A673 (cell line): ENCODE measurements at regions not wholly inside any gene's neighbourhood (a gene's known extent, or its start where the extent isn't known, plus 50 kb on each side); places are given as distances from the start of the nearest gene placed in this dataset.

Experiments
- EZH2 ChIP-seq: fragments of 200-600 bp; sonication (generic); IDR thresholded peaks from 2 replicates; pipeline ENCODE4 v1.6.1; 2017; ENCODE audit warnings: borderline replicate concordance, low read depth, mild to moderate bottlenecking, mixed read lengths, antibody characterized with exemption, low read length; ENCODE audit not compliant: poor library complexity, severe bottlenecking
- TF ChIP-seq, protein P1 (sequence below): fragments of 300-800, 200-600 bp; sonication (generic); conservative IDR thresholded peaks from 2 replicates; pipeline ENCODE4 v1.5.1; 2017; ENCODE audit warnings: low read depth, mild to moderate bottlenecking, antibody characterized with exemption, low read length, moderate library complexity, mixed read lengths

DNA sequence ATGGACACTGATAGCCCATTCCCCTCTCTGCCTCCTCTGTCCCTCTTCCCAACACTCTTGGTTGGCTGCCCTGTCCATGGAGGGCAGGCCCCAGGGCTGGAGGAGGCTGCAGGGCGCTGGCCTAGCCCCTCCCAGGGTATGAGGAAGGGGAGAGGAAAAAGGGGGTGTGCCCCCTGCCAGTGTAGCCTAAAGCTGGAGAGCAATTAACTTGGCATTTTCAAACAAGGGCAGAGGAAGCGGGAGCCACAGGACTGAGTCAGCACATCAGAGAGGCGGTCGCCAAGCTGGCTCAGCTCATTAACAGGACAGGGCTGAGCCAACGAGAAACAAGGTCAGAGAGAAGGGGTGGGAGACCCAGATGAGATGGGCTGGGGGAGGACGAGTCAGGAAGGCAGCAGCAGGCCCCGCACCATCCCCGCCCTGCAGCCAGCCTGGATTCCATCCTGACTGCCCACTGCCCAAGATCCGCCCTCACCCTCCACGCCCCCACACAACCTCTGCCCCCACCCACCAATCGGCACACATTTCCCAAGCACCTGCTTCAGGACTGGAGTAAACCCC, 76.3 kb downstream of the BUD13 start:
- TF ChIP-seq, protein P1, sequence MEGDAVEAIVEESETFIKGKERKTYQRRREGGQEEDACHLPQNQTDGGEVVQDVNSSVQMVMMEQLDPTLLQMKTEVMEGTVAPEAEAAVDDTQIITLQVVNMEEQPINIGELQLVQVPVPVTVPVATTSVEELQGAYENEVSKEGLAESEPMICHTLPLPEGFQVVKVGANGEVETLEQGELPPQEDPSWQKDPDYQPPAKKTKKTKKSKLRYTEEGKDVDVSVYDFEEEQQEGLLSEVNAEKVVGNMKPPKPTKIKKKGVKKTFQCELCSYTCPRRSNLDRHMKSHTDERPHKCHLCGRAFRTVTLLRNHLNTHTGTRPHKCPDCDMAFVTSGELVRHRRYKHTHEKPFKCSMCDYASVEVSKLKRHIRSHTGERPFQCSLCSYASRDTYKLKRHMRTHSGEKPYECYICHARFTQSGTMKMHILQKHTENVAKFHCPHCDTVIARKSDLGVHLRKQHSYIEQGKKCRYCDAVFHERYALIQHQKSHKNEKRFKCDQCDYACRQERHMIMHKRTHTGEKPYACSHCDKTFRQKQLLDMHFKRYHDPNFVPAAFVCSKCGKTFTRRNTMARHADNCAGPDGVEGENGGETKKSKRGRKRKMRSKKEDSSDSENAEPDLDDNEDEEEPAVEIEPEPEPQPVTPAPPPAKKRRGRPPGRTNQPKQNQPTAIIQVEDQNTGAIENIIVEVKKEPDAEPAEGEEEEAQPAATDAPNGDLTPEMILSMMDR: no peak
- TF ChIP-seq EZH2: no peak
